ENCODE measurements at regions not wholly inside any gene's neighbourhood (a gene's known extent, or its start where the extent isn't known, plus 50 kb on each side); places are given as distances from the start of the nearest gene placed in this dataset.

DNA sequence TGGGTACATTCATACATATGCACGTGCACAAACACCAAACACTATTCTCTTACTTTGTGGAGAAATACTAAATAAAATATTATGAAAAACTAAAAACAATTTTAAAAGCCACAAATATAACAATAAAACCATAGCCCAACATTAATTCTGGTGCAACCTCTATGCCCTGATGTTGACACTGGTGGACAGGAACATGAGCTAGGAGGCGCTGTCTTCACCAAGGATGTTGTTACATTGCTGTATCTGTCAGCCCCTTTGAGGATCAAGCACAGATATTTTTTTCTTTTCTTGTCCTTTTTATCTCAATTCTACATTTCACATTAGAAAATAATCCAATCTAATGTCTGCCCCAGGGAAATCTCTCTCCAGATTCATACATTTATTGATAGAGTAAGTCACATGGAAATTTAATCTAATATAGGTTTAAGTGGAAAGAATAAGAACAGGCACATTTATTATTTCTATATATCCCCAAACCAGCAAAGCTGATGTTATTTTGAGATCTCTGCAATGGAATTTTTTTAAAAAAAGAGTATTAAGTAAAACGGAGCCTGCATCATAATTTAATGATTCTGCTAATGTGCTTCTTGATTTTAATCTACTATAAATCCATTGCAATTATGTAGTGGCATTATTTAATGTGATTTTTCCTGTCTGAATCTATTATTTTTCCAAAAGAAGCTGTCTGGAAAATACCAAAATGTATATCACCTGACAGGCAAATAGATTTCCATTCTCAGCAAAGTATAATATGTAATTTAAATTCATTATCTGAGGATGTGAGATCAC lies 716.5 kb downstream of the MTRR start:
- no peak overlapping the region for H3K27ac Mint-ChIP-seq
- no peaks in the 10 kb centered on the region for H3K36me3 Mint-ChIP-seq
- no peak overlapping the region for H3K4me3 Mint-ChIP-seq
- TF ChIP-seq, protein P1, sequence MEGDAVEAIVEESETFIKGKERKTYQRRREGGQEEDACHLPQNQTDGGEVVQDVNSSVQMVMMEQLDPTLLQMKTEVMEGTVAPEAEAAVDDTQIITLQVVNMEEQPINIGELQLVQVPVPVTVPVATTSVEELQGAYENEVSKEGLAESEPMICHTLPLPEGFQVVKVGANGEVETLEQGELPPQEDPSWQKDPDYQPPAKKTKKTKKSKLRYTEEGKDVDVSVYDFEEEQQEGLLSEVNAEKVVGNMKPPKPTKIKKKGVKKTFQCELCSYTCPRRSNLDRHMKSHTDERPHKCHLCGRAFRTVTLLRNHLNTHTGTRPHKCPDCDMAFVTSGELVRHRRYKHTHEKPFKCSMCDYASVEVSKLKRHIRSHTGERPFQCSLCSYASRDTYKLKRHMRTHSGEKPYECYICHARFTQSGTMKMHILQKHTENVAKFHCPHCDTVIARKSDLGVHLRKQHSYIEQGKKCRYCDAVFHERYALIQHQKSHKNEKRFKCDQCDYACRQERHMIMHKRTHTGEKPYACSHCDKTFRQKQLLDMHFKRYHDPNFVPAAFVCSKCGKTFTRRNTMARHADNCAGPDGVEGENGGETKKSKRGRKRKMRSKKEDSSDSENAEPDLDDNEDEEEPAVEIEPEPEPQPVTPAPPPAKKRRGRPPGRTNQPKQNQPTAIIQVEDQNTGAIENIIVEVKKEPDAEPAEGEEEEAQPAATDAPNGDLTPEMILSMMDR (IDR thresholded peaks at IDR 0.05; ENCODE audit: unreplicated experiment), result no peak
- H3K27me3 Mint-ChIP-seq (ENCODE audit: low read depth), result peaks cover 34% of the 10 kb centered on the region
- H3K4me1 Mint-ChIP-seq, result no peaks in the 10 kb centered on the region
- peaks cover 5% of the 10 kb centered on the region for H3K9me3 Mint-ChIP-seq
- DNase-seq (ENCODE audit: low spot score in 2 of 2, unreplicated experiment in 2 of 2), result no peak

DNA sequence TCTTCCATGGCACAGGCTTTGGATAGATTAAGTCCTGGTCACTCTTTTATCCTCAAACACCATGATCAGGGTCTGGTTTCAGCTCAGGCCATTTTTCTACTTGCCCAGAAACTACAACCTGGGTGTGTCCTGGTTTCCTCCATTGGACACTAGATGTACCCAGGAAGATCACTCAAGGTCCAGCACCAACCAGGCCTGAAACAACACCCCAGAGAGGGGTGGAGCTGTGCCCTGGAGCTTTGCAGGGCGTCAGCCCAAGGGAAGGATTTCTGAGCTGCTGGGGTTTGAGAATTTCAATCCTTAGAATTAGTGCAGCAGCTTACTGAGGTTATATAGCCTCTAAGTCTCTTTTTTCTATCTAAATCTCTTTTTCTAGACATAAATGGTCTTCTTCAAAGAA lies 722.0 kb downstream of the MTRR start:
- H3K9me3 Mint-ChIP-seq, result peaks cover 6% of the 10 kb centered on the region
- H3K36me3 Mint-ChIP-seq, result no peaks in the 10 kb centered on the region
- no peak for DNase-seq (ENCODE audit: low spot score in 2 of 2, unreplicated experiment in 2 of 2)
- no peak overlapping the region for H3K4me3 Mint-ChIP-seq
- H3K4me1 Mint-ChIP-seq, result no peaks in the 10 kb centered on the region
- H3K27me3 Mint-ChIP-seq (ENCODE audit: low read depth), result peaks cover 8% of the 10 kb centered on the region
- TF ChIP-seq, protein P1 (IDR thresholded peaks at IDR 0.05; ENCODE audit: unreplicated experiment), result no peak
- no peak overlapping the region for H3K27ac Mint-ChIP-seq

DNA sequence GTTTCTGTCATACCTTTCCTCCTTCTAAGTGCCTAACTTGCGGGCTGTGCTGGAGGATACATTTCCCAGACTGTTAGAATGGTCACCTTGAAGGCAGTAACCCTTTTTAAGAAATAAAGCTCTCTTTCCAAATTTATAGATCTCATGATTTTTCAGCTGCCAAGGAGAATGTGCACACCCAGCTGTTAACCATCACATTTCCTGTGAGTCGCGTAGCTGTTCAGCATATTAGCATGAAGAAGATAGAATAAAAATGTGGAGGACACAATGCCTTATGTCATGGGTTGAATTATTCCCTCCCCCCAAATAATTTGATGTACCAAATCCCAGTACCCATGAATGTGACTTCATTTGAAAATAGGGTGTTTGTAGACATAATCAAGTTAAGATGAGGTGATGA lies 729.4 kb downstream of the MTRR start:
- H3K27ac Mint-ChIP-seq, result no peak overlapping the region
- peaks cover 15% of the 10 kb centered on the region for H3K27me3 Mint-ChIP-seq (ENCODE audit: low read depth)
- H3K4me3 Mint-ChIP-seq, result no peak overlapping the region
- peaks cover 16% of the 10 kb centered on the region for H3K4me1 Mint-ChIP-seq
- no peak for DNase-seq (ENCODE audit: low spot score in 2 of 2, unreplicated experiment in 2 of 2)
- no peaks in the 10 kb centered on the region for H3K36me3 Mint-ChIP-seq
- TF ChIP-seq, protein P1 (IDR thresholded peaks at IDR 0.05; ENCODE audit: unreplicated experiment), result no peak
- H3K9me3 Mint-ChIP-seq, result no peaks in the 10 kb centered on the region

DNA sequence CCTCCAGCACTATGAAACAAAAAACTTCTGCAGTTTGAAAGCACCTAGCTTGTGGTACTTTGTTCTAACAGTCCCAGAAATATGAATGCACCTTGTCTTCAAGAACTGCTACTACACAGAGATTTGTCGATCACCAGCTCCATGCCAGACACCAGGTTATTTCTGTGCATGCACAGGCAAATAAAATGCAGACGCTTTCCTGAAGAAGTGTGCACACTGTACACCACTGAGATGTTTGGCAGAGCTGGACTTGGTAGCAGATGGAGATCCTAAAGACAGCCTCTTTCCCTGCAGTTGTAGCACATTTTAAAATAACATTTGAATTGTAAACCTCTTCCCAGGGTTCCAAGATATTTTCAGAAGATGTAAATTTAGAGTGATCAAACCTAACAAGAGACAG lies 730.0 kb downstream of the MTRR start:
- Mint-ChIP-seq H3K27me3 (ENCODE audit: low read depth) (peaks cover 15% of the 10 kb centered on the region), H3K36me3 (no peaks in the 10 kb centered on the region), H3K27ac (no peak overlapping the region), H3K9me3 (no peaks in the 10 kb centered on the region), H3K4me3 (no peak overlapping the region), H3K4me1 (peaks cover 16% of the 10 kb centered on the region)
- no peak for DNase-seq (ENCODE audit: low spot score in 2 of 2, unreplicated experiment in 2 of 2)
- TF ChIP-seq, protein P1 (IDR thresholded peaks at IDR 0.05; ENCODE audit: unreplicated experiment), result no peak

DNA sequence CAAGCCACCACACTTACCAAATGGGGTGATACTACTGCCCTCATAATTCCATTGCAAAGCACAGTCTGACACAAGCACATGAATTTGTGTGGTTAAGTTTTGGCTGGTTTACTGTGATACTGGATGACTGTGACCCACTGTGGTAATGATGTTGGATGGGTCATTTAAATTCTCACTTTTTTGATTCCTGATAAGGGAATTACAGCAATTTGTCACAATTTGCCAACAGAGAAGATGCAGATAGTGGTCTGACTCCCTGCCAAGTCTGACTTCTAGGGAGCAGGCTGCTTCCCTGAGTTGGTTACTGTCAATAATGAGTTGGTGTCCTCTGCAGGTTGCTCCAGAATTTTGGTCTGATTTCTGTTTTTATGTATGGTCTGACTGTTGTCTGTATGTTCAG lies 731.9 kb downstream of the MTRR start:
- no peaks in the 10 kb centered on the region for H3K9me3 Mint-ChIP-seq
- no peak overlapping the region for H3K27ac Mint-ChIP-seq
- no peak overlapping the region for H3K4me3 Mint-ChIP-seq
- H3K36me3 Mint-ChIP-seq, result no peaks in the 10 kb centered on the region
- TF ChIP-seq, protein P1 (IDR thresholded peaks at IDR 0.05; ENCODE audit: unreplicated experiment), result no peak
- H3K4me1 Mint-ChIP-seq, result peaks cover 16% of the 10 kb centered on the region
- no peak for DNase-seq (ENCODE audit: low spot score in 2 of 2, unreplicated experiment in 2 of 2)
- H3K27me3 Mint-ChIP-seq (ENCODE audit: low read depth), result peaks cover 15% of the 10 kb centered on the region
